Hematopoietic multipotent progenitor cell treated with erythropoietin and hydrocortisone succinate and interleukin-3 and kit ligand, for 15 days (in vitro differentiated cells): ENCODE measurements at regions not wholly inside any gene's neighbourhood (a gene's known extent, or its start where the extent isn't known, plus 50 kb on each side); places are given as distances from the start of the nearest gene placed in this dataset.

Experiments
- DNase-seq: peaks from one replicate; pipeline ENCODE4 v3.0.0-alpha.2; 2015; ENCODE audit warnings: low spot score

GRCh38 chr1:38105267-38105666 is 58.7 kb upstream of the POU3F1 start:
- no peak for DNase-seq

- no peak for DNase-seq
Measured at GRCh38 chr1:38102636-38103035, 56.0 kb upstream of the POU3F1 start.

- DNase-seq, result no peak
Measured at GRCh38 chr1:38101037-38101785, 54.6 kb upstream of the POU3F1 start.

- DNase-seq, result no peak
Measured at GRCh38 chr1:38098101-38098847, 51.7 kb upstream of the POU3F1 start.

GRCh38 chr1:38097284-38097898 is 50.8 kb upstream of the POU3F1 start:
- DNase-seq, result no peak
